A549 (cell line): ENCODE measurements at regions not wholly inside any gene's neighbourhood (a gene's known extent, or its start where the extent isn't known, plus 50 kb on each side); places are given as distances from the start of the nearest gene placed in this dataset.

Source experiments
- ATAC-seq, 2 experiments: fragments of 200-7000 bp in 1 of 2; fragments of >200 bp in 1 of 2; cut with Nextera tagmentation in 1 of 2; cut with Tn5 transposase in 1 of 2; 3 replicates each; pipeline versions ENCODE4 v1.8.0 to v1.9.1; 2018 to 2020; ENCODE audit warnings: mild to moderate bottlenecking in 1 of 2, moderate library complexity in 1 of 2
- CTCF ChIA-PET: fragments of 300-600 bp; sonication (Branson Sonifier 250); formaldehyde crosslinking; extraction: SDS; loops from one replicate; lab custom pipeline; 2021; ENCODE audit warnings: antibody characterized with exemption, inconsistent platforms; lab: Yijun Ruan, JAX
- POLR2A ChIA-PET: fragments of 350-600 bp; formaldehyde crosslinking; extraction: SDS; loops from one replicate; lab custom pipeline; 2021; ENCODE audit warnings: antibody characterized with exemption, inconsistent platforms; lab: Yijun Ruan, JAX
- DNase-seq, 2 experiments: peaks; one replicate each; pipeline versions ENCODE4 v3.0.0 to v3.0.0-alpha.2; 2011 to 2016; ENCODE audit warnings: low read depth in 1 of 2, low spot score in 1 of 2
- FAIRE-seq: peaks from 2 replicates; lab custom pipeline; 2011; peaks lifted over from hg19 to GRCh38; lab: Jason Lieb, UNC
- H3K27ac ChIP-seq, 2 experiments: fragments of >200 bp; sonication (Bioruptor Twin); formaldehyde crosslinking; 3 replicates each; pipeline ENCODE4 v1.5.1; 2016 to 2017
- H3K4me1 ChIP-seq: fragments of >200 bp; sonication (Bioruptor Twin); formaldehyde crosslinking; 3 replicates; pipeline ENCODE4 v1.6.1; 2016
- H3K4me2 ChIP-seq: fragments of >200 bp; sonication (Bioruptor Twin); formaldehyde crosslinking; 3 replicates; pipeline ENCODE4 v1.6.1; 2016
- H3K4me3 ChIP-seq: fragments of >200 bp; sonication (Bioruptor Twin); formaldehyde crosslinking; 3 replicates; pipeline ENCODE4 v1.5.1; 2016
- H3K9me3 ChIP-seq: fragments of >200 bp; sonication (Bioruptor Twin); formaldehyde crosslinking; 3 replicates; pipeline ENCODE4 v1.6.1; 2016
- ATOH8 ChIP-seq: fragments of 250-450 bp; sonication (Bioruptor Pico); IDR thresholded peaks from 2 replicates; pipeline ENCODE4 v1.5.0; 2020; ENCODE audit warnings: low read depth, mild to moderate bottlenecking, moderate library complexity
- CBX2 ChIP-seq: fragments of 200-600 bp; sonication (generic); IDR thresholded peaks from 2 replicates; pipeline ENCODE4 v1.6.1; 2016; ENCODE audit warnings: low read depth, mild to moderate bottlenecking, borderline replicate concordance
- CEBPB ChIP-seq, 2 experiments: fragments of >200 bp in 1 of 2; sonication (Bioruptor Twin) in 1 of 2; formaldehyde crosslinking in 1 of 2; IDR thresholded peaks; 2 replicates each; pipeline ENCODE4 v1.6.1; 2012 to 2016
- CTCF ChIP-seq: fragments of >200 bp; sonication (Bioruptor Twin); formaldehyde crosslinking; IDR thresholded peaks from 3 replicates; pipeline ENCODE4 v1.5.1; 2016
- FOSL2 ChIP-seq, 2 experiments: fragments of 450-650 bp in 1 of 2; fragments of >200 bp in 1 of 2; sonication (Bioruptor Twin) in 1 of 2; formaldehyde crosslinking; IDR thresholded peaks; 2 replicates each; pipeline versions ENCODE4 v1.5.0 to v1.6.1; 2016 to 2020; ENCODE audit warnings: mild to moderate bottlenecking in 1 of 2, moderate library complexity in 1 of 2
- GATA3 ChIP-seq: IDR thresholded peaks from 2 replicates; pipeline ENCODE4 v1.6.1; 2012; ENCODE audit warnings: borderline replicate concordance
- HDAC2 ChIP-seq: fragments of 200-600 bp; sonication (generic); IDR thresholded peaks from 2 replicates; pipeline ENCODE4 v1.6.1; 2016
- HOXA7 ChIP-seq: fragments of 250-450 bp; sonication (Bioruptor Pico); IDR thresholded peaks from 2 replicates; pipeline ENCODE4 v1.5.0; 2020; ENCODE audit warnings: mild to moderate bottlenecking, moderate library complexity
- HOXB5 ChIP-seq: fragments of 250-450 bp; sonication (Bioruptor Pico); IDR thresholded peaks from 2 replicates; pipeline ENCODE4 v1.5.0; 2020; ENCODE audit warnings: mild to moderate bottlenecking, moderate library complexity
- JUN ChIP-seq, 2 experiments: fragments of >200 bp; sonication (Bioruptor Twin); formaldehyde crosslinking; IDR thresholded peaks; 2 replicates in 1 of 2; 3 replicates in 1 of 2; pipeline ENCODE4 v1.6.1; 2016 to 2017
- MAFK ChIP-seq: fragments of 450-650 bp; IDR thresholded peaks from 2 replicates; pipeline ENCODE4 v1.6.1; 2014; ENCODE audit not compliant: partially characterized antibody
- MAX ChIP-seq: IDR thresholded peaks from 2 replicates; pipeline ENCODE4 v1.6.1; 2012
- NPAS2 ChIP-seq: fragments of 250-450 bp; sonication (Bioruptor Pico); IDR thresholded peaks from 2 replicates; pipeline ENCODE4 v1.8.0; 2022; ENCODE audit warnings: mild to moderate bottlenecking, moderate library complexity, borderline replicate concordance
- NR3C1 ChIP-seq: fragments of >200 bp; sonication (Bioruptor Twin); formaldehyde crosslinking; IDR thresholded peaks from 3 replicates; pipeline ENCODE4 v1.6.1; 2017
- POLR2AphosphoS2 ChIP-seq: conservative IDR thresholded peaks from 2 replicates; pipeline ENCODE4 v1.6.1; 2012; ENCODE audit warnings: low read length, improper control_type of control experiment, inconsistent platforms
- RCOR1 ChIP-seq: fragments of 150-350 bp; IDR thresholded peaks from 2 replicates; pipeline ENCODE4 v1.6.1; 2014; ENCODE audit warnings: antibody characterized with exemption, low read length, low read depth
- REST ChIP-seq: fragments of 200-600 bp; sonication (generic); IDR thresholded peaks from 2 replicates; pipeline ENCODE4 v1.6.1; 2016; ENCODE audit warnings: antibody characterized with exemption, mild to moderate bottlenecking, moderate library complexity
- SMC3 ChIP-seq: fragments of >200 bp; sonication (Bioruptor Twin); formaldehyde crosslinking; IDR thresholded peaks from 3 replicates; pipeline ENCODE4 v1.6.1; 2018; ENCODE audit warnings: inconsistent platforms
- WGBS: methylation state at CpG from one replicate; pipeline ENCODE4 v1.1.6; 2017; ENCODE audit errors: missing lambda C conversion rate; 5-methylcytosine and 5-hydroxymethylcytosine counted together
- TF ChIP-seq, protein P1 (sequence below): fragments of 150-350 bp; IDR thresholded peaks from 2 replicates; pipeline ENCODE4 v1.6.1; 2014; ENCODE audit warnings: low read depth, mild to moderate bottlenecking, low read length
- TF ChIP-seq, protein P2 (sequence below): IDR thresholded peaks from 2 replicates; pipeline ENCODE4 v1.6.1; 2012; ENCODE audit warnings: low read depth, borderline replicate concordance

DNA sequence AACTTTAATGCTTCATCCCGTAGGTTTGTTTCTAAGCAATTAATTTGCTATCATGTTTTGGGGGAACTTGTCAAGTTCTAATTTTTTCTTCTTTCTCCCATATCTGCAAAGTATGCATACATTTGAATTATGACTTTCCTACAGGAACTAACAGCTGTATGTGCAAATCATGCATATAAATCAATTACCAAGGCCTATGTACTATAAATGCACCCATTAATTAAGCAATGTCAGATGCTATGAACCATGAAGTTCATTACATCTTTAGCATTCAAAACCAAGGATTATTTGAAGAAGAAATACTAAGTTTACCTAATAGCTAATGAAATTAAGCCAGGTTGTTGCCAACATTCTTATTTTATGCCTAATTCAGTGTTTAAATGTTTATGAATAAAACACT is 851.3 kb downstream of the TFAP2A start:
- DNase-seq: no peak
- no peaks in the 10 kb centered on the region for H3K9me3 ChIP-seq
- no peak overlapping the region for H3K4me3 ChIP-seq
- POLR2A ChIA-PET: no interaction called here
- H3K4me1 ChIP-seq: no peaks in the 10 kb centered on the region
- TF ChIP-seq ATOH8: no peak
- TF ChIP-seq GATA3: no peak
- TF ChIP-seq REST: no peak
- no peak for TF ChIP-seq NPAS2
- TF ChIP-seq RCOR1: no peak
- TF ChIP-seq POLR2AphosphoS2: no peak
- TF ChIP-seq FOSL2 (IDR thresholded peaks at IDR 0.05): no peak
- TF ChIP-seq FOSL2 (CRISPR knock-in tag; IDR thresholded peaks at IDR 0.05): no peak
- no peak for TF ChIP-seq JUN (IDR thresholded peaks at IDR 0.05)
- TF ChIP-seq HOXA7 (CRISPR knock-in tag): no peak
- TF ChIP-seq MAX: no peak
- TF ChIP-seq, protein P1, sequence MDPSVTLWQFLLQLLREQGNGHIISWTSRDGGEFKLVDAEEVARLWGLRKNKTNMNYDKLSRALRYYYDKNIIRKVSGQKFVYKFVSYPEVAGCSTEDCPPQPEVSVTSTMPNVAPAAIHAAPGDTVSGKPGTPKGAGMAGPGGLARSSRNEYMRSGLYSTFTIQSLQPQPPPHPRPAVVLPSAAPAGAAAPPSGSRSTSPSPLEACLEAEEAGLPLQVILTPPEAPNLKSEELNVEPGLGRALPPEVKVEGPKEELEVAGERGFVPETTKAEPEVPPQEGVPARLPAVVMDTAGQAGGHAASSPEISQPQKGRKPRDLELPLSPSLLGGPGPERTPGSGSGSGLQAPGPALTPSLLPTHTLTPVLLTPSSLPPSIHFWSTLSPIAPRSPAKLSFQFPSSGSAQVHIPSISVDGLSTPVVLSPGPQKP: no peak
- no peak for TF ChIP-seq HOXB5 (CRISPR knock-in tag)
- TF ChIP-seq, all 56 proteins: peak for 0
- Histone ChIP-seq H3K4me2 (no peak overlapping the region), H3K27ac (no peak overlapping the region)
- WGBS: 79% methylated on average over 1 of the region's 1 CpG
- FAIRE-seq (no peak), ATAC-seq (no peak)
- CTCF ChIA-PET: no interaction called here

DNA sequence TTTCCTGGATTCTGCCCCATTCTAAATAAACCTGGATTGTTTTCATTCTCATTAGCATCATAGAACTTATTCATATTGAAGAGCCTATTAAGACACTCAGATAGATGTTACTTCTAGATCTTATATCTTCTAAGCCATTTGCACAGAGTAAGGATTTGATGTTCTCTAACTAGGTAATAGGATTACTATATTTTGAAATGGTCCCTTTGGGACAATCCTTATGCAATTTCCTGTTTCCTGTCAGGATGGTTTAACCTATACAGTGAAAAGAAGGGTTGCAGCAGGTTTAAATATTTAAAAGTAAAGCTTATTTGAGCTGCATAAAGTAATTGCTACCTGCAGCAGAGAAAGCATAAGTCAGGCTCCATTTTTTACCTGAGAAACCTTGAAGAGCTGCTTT is 860.1 kb downstream of the TFAP2A start:
- POLR2A ChIA-PET: no interaction called here

More for the DNA sequence above, 860.1 kb downstream of the TFAP2A start:
- no peaks in the 10 kb centered on the region for H3K4me1 ChIP-seq
- H3K27ac ChIP-seq: no peak overlapping the region
- TF ChIP-seq, protein P2, sequence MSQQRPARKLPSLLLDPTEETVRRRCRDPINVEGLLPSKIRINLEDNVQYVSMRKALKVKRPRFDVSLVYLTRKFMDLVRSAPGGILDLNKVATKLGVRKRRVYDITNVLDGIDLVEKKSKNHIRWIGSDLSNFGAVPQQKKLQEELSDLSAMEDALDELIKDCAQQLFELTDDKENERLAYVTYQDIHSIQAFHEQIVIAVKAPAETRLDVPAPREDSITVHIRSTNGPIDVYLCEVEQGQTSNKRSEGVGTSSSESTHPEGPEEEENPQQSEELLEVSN: no peak
- no peak for TF ChIP-seq SMC3
- TF ChIP-seq MAFK: no peak
- no peak for TF ChIP-seq HDAC2
- TF ChIP-seq NR3C1: no peak
- no peak for TF ChIP-seq CEBPB (IDR thresholded peaks at IDR 0.05)
- no peak for TF ChIP-seq CBX2
- TF ChIP-seq CTCF: no peak
- no peak overlapping the region for H3K4me2 ChIP-seq
- no peak for ATAC-seq
- FAIRE-seq: no peak
- 0 out of 3 replicates have a peak, but pooled peaks cover 3% of the 10 kb centered on the region for H3K9me3 ChIP-seq
- no peak for DNase-seq
- CTCF ChIA-PET: no interaction called here
- no peak overlapping the region for H3K4me3 ChIP-seq
